Endometrium (tissue), 2 donors: ENCODE measurements at regions not wholly inside any gene's neighbourhood (a gene's known extent, or its start where the extent isn't known, plus 50 kb on each side); places are given as distances from the start of the nearest gene placed in this dataset.

Source experiments
- FAIRE-seq: peaks from 2 replicates; lab custom pipeline; 2012; peaks lifted over from hg19 to GRCh38; lab: Jason Lieb, UNC
- donor health status: control.
- donor health status: control.

DNA sequence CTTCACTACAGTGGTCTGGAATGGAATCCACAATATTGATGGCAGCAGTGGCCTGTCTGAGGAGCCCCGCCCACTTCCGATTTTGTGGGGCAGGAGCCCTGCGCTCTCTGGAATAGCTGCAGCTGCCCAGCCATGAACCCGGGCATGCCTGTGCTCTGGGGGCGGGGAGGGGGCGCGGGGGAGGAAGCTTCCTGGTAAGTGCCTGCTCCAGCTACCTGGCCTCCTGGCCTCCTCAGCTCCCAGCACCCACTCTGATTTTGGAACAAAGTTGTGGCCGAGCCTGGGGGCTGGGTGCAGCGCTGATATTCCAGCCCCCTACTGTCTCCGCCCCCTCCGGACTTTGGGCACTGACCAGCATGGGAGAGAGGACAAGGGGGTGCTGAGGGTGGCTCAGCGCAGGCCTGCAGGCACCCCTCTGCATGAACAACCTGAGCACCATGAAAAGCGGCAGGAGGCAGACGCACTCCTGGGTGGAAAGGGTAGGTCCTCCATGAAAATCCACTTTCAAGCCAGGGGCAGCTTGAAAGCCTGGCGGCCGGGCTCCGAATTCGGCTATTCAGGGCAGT lies 972.7 kb upstream of the AGA start:
- no peak for FAIRE-seq

GRCh38 chr4:178415925-178416324 lies 973.7 kb upstream of the AGA start:
- no peak for FAIRE-seq

DNA sequence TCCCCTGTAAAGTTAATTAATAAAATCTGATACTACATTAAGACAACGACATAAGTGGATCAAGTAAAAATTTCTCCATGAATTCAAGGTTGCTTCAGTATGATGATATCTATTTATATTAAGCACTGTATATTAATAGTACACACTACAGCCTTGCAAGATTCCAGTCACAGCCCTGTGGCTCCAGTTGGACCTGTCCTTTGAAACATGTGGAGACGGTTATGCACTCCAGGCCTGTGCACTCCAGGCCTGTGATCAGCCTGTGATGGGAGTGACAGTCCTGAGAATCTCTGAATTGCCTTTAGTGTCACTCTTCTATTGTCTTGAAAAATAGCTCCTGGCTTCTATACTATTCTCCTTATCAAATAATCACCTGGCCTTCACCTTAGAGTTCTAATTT lies 981.1 kb upstream of the AGA start:
- no peak for FAIRE-seq

DNA sequence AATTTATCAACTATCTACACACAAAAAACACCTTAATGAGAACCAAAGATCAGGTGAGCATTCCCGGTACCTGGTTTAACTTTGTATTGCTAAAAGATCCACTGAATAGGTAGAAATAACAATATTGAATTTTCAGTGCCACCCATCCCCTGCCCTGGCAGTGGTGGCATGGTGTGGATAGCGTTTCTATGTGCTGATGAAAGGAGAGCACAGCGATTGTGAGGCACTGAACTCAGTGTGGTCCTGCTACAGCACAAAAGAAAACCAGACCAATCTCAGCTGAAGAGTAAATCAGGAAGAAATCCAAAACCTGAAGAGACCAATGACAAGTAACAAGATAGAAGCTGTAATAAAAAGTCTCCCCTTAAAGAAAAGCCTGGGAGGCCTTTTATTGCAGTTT lies 984.6 kb upstream of the AGA start:
- no peak for FAIRE-seq

DNA sequence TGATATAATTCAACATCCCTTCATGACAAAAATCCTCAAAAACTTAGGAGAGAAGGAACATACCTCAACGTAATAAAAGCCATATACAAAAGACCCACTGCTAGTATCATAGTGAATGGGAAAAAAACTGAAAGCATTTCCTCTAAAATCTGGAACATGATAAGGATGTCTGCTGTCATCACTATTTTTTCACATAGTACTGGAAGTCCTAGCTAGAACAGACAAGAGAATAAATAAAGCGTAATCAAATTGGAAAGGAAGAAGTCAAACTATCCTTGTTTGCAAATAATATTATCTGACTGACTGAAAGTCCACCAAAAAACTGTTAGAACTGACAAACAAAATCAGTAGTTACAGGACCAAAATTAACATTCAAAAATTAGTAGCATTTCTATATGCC lies 985.4 kb upstream of the AGA start:
- FAIRE-seq, result no peak

- FAIRE-seq, result no peak
Observed at GRCh38 chr4:178448372-178449035, 1006.3 kb upstream of the AGA start.

DNA sequence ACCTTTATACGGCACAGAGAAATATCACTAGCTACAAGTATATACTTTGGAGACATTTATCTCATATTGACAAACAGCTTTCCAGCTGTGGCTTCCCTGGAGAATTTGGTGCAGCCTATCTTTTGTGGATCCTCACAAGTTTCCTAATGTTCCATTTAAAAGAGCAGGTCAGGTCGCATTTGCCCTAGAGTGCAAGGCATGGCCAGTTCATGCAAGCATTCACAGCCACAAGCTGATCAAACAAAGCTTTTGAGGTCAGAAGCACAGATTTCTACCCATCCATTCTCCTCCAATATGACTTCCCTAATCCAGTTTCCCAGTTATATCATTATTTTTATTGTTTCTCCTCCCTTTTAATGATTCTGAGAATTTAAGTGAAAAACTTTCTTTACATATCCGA lies 1008.4 kb upstream of the AGA start:
- no peak for FAIRE-seq

DNA sequence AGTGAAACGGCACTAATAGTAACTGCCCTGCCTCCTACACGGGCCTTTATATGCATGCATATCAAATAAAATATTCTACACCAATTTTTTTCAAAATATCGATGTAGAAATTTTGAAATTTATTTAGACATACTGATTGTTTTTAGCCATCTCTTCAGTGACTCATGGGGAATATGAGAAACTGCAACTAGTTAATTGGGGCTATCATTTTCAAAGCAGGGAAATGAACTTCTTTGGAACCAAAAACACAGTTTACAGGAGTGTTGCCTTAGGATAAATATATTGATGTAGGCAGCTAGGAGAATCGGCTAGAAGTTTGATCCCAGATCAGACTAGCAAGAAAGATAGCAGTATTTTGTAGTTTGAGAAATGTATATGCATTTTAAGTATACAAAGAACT lies 1010.8 kb upstream of the AGA start:
- FAIRE-seq, result no peak

DNA sequence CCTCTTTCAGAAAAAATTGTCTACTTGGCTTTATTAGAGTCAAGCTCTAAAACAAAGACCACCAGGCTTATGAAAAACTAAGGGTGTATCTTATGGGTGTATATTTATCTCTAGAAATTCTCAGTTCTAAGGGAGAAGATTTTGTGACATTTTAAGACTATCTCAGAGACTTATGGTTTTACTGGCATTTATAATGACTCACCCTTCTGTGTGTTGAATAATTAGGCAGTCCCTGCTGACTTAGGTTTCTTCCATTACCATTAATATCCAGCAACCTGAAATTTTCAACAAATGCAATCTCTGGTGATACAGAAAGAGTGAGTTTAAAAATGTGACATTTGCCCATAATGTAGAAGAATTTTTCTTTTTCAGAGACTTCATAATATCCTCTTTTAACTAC lies 1015.0 kb upstream of the AGA start:
- FAIRE-seq, result no peak

DNA sequence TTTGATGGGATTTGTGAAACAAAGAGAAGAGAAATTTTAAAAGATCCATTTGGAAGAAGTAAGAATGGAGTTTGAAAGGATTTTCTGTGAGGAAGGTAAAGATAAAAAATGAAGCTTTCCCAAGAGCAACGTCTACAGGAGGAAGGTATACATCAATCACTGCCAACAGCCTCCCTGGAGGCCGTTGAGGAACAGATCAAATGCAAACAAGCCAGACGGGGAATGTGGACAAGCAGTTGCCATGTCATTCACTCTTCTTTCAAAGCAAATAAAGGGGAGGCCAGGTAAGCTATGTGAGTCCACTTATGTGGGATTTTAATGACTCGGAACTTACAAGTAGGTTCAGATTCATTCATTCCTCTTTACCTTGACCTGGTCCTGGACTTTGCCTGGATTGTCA lies 1020.5 kb upstream of the AGA start:
- no peak for FAIRE-seq

DNA sequence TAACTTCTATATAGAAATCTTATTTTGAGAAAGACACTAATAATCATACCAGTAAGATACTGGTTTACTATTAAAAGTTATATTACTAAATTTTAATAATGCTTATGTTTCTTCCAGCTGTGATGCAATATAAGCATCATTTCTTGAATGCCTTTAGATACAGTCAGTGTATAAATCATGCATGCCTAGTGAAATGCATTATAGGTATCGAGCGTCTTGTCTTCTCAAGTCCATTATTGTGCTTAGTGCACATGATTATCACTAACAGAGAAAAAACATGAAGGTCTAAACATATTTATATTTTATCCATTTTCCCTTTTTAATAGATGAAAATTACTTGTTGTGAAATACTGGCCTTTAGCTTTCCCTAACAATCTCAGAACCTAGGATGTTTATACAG lies 1021.5 kb upstream of the AGA start:
- no peak for FAIRE-seq

- FAIRE-seq, result no peak
Observed at GRCh38 chr4:178470996-178471784, 1029.0 kb upstream of the AGA start.

GRCh38 chr4:178471994-178472393 lies 1029.8 kb upstream of the AGA start:
- peak; percentile 12 for FAIRE-seq

- FAIRE-seq, result no peak
Observed at GRCh38 chr4:178480105-178480504, 1037.9 kb upstream of the AGA start.

DNA sequence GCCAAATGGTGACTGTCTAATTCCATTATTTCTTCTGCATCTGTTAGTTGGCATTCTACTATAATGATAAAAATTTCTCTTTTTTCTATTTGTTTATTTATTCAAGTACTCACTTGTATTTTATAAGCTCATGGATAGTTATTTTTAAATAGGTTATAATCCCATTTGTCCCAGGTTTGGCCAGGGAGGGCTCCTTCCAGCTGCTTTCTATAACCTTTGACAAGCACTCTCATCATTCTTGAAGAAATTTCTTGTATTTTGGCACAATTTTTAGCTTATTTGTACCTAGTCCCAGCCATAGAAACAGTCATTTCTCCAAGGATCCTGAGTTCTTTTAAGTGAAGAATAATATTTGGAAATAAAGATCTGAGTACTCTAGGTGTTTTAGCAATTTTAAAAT lies 1038.6 kb upstream of the AGA start:
- FAIRE-seq, result no peak

DNA sequence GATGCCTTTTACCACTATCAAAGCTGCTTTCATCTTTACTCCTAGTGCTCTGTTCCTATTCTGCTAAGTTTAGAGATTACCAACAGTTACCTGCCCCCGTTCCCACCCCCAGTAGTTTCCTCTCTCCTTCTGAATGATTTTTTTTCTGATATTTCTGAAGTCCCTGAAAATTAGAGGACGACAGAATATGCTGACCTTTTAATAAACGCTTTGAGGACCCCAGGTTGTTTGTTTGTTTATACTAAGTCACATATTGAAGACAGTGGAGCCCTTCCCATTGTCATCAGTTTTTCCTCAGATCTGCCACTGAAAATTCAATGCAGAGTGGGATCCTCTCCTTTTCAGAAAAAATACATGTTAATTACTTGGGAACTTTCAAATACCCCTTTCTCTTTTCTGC lies 1039.3 kb upstream of the AGA start:
- no peak for FAIRE-seq

DNA sequence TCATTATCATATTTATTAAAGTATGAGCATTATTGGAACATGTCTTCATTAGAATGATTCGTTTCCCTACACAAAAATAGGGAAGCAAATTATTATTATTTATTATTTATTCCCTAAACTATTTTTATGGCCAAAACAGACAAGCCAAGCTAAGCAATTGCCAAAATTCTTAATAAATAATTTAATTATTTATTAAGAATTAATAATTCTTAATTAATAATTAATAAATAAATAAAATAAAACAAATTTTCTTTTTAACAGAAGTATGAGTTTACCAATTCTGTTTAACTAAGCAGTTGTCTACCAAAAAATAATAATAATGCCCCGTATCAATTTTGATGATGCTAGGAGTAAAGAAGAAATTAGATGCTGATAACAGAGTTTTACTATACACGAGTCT lies 1080.8 kb upstream of the AGA start:
- FAIRE-seq, result no peak

DNA sequence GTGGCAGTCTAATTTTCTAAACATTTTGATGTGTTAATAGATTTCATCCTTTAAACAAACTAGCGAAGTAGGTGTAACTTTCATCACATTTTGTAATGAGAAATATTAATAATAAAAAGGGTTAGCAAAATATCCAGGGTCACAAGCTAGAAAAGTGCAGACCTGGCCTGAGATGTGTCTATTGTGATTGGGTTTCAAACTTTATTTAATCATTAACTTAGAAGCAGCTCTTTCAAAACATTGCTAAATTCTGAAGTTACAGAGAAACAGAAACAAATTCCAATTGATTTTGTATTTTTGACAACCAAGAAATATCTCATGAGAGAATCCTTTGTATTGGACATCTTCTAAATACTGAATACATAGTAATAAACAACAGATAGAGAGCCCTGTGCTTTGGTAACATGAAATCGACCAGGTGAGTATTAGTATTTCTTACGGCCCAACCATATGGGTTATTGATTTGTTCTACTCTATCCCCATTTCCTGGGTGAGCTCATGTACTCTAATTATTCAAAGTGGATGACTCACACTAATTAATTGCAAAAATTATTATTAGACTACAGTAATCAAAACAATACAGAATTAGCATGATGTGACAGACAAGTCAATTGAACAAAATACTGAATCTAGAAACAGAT lies 1093.8 kb upstream of the AGA start:
- no peak for FAIRE-seq

GRCh38 chr4:178553201-178553600 lies 1111.0 kb upstream of the AGA start:
- no peak for FAIRE-seq

- FAIRE-seq, result no peak
Observed at GRCh38 chr4:178554352-178554751, 1112.1 kb upstream of the AGA start.

DNA sequence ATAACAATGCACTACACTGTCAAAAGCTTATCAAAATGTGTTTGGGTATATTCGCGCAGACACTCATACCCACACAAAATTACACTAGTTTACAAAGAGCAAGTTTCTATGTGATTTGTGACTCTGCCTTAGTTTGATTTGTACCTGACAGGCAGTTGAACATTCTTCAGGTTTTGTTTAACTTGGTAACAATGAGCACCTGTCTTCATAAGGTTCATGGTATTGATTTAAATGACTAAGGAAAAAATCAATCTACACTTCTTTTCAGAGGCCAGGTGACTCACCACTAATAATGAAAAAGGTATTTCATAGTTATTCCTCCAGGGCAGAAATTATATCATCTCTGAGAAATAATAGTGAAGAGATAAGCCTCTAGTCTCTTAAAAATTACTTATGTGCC lies 1114.6 kb upstream of the AGA start:
- no peak for FAIRE-seq

GRCh38 chr4:178577933-178578332 lies 1135.7 kb upstream of the AGA start:
- no peak for FAIRE-seq

- FAIRE-seq, result no peak
Observed at GRCh38 chr4:178595500-178596138, 1153.4 kb upstream of the AGA start.
